HFF-Myc (cell line): ENCODE measurements at regions not wholly inside any gene's neighbourhood (a gene's known extent, or its start where the extent isn't known, plus 50 kb on each side); places are given as distances from the start of the nearest gene placed in this dataset.
"Not testable (repeated sequence)": the region's sequence is repeated elsewhere in the genome, so short reads cannot be mapped to it uniquely, and the experiment has no call there.

Experiments
- DNase-seq: peaks from one replicate; pipeline ENCODE4 v3.0.0-alpha.2; 2011; ENCODE audit warnings: low read depth; ENCODE audit errors: extremely low read depth
- H3K4me3 ChIP-seq: replicated peaks from 2 replicates; pipeline ENCODE4 v1.5.1; 2011; ENCODE audit warnings: low read depth, mild to moderate bottlenecking, control low read depth, low read length
- TF ChIP-seq, protein P1 (sequence below): IDR thresholded peaks from 2 replicates; pipeline ENCODE4 v1.5.1; 2012; ENCODE audit warnings: mild to moderate bottlenecking, low read depth, low read length, control low read depth; ENCODE audit errors: missing control alignments

DNA sequence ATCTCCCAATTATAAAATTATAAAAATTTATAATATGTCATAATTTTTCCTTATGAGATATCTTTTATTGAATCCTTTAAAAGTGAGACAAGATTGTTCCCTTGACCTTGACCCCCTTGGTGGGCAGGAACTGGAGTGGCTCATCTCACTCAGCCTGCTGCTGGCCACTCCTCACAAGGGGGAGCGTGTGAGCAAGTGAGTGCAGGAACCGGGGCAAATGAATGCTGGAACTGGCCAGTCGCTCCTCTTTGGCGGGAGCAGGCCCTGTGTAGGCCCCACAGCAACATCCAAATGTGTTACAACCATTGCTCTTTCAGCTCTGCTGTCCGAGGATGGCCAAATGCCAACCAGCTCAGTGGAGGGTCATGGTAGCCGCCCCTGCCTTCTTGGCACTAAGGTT lies 178.8 kb downstream of the ETNK1 start:
- DNase-seq = no peak
- H3K4me3 ChIP-seq = no peak overlapping the region
- TF ChIP-seq, protein P1, sequence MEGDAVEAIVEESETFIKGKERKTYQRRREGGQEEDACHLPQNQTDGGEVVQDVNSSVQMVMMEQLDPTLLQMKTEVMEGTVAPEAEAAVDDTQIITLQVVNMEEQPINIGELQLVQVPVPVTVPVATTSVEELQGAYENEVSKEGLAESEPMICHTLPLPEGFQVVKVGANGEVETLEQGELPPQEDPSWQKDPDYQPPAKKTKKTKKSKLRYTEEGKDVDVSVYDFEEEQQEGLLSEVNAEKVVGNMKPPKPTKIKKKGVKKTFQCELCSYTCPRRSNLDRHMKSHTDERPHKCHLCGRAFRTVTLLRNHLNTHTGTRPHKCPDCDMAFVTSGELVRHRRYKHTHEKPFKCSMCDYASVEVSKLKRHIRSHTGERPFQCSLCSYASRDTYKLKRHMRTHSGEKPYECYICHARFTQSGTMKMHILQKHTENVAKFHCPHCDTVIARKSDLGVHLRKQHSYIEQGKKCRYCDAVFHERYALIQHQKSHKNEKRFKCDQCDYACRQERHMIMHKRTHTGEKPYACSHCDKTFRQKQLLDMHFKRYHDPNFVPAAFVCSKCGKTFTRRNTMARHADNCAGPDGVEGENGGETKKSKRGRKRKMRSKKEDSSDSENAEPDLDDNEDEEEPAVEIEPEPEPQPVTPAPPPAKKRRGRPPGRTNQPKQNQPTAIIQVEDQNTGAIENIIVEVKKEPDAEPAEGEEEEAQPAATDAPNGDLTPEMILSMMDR = no peak

DNA sequence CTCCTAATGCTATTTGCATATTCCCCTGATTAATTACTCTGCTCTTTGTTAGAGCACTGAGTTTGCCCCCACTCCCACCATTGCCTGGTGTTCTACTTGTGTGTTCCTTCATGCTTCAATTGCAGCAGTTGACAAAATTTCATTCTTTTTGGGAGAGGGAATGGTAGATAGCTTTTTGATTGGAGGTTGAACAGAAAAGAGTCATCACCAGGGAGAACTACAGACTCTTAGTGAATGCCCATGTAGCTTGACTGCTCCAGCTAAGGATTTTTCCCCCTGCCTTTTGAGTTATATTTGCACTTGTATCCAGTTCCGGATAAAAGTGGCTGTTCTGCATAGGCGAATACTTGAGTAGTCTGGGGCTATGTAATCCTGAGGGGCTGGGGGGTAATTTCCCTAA lies 183.9 kb downstream of the ETNK1 start:
- no peak overlapping the region for H3K4me3 ChIP-seq
- no peak for DNase-seq
- TF ChIP-seq, protein P1 = no peak

GRCh38 chr12:22810036-22810435 lies 185.1 kb downstream of the ETNK1 start:
- H3K4me3 ChIP-seq = no peak overlapping the region
- DNase-seq = no peak
- TF ChIP-seq, protein P1 = no peak

DNA sequence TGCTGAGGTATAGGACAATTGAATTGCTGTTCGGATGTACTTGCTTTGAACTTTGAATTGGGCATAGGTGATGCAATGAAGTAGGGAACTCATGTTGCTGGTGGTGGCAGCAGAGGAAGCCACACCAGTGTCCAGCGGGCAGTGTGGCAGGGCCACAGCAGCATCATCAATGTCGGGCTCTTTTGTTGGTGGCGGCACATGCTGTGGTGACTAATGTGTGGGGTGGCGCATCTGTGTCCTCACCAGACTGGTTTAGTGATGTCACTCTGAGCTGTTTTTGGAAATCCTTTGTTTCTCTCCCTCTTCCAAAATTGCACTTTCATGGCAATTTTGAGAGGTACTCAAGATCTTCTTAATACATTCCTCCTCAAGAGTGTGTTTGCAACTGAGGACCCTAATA lies 187.6 kb downstream of the ETNK1 start:
- TF ChIP-seq, protein P1 = no peak
- no peak for DNase-seq
- H3K4me3 ChIP-seq = no peak overlapping the region

GRCh38 chr12:22821985-22822384 lies 197.0 kb downstream of the ETNK1 start:
- no peak overlapping the region for H3K4me3 ChIP-seq
- no peak for DNase-seq
- TF ChIP-seq, protein P1 = no peak

DNA sequence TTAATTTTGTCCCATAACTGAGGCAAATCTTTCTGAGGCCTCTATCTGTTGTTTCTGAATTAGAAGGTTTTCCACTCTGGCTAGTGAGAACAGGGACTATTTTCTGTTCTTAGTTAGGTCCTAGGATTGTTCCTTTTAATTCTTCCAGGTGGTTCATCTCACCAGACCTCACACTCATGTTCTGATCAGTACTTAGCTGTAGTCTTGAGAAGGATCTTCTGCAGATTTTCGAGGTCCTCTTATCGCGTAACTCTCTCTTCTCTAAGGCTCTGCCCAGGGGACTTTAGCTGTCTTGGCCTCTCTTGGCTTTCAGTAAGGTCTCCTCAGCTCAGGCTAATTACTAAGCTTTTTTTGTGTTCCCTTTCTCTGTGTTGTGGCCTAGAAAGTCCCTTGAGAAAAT lies 201.1 kb downstream of the ETNK1 start:
- DNase-seq = no peak
- no peak overlapping the region for H3K4me3 ChIP-seq
- TF ChIP-seq, protein P1 = no peak

- H3K4me3 ChIP-seq, DNase-seq: not testable (repeated sequence)
Observed at GRCh38 chr12:22826446-22826981, 201.5 kb downstream of the ETNK1 start.
